ENCODE measurements at regions not wholly inside any gene's neighbourhood (a gene's known extent, or its start where the extent isn't known, plus 50 kb on each side); places are given as distances from the start of the nearest gene placed in this dataset.

GRCh38 chr1:55912438-55912837, 666.9 kb downstream of the PLPP3 start:
- TF ChIP-seq CTCF (IDR thresholded peaks at IDR 0.05) = no peak
- TF ChIP-seq POLR2A (IDR thresholded peaks at IDR 0.05; ENCODE audit: low read depth) = no peak
